IMR-90 (cell line): ENCODE measurements at regions not wholly inside any gene's neighbourhood (a gene's known extent, or its start where the extent isn't known, plus 50 kb on each side); places are given as distances from the start of the nearest gene placed in this dataset.

ENCODE experiments used
- ATAC-seq: fragments of 200-7000 bp; cut with Tn5 transposase; 2 replicates; pipeline ENCODE4 v1.9.1; 2020; ENCODE audit warnings: low read depth, mild to moderate bottlenecking, moderate library complexity
- BruUV-seq: library from RNA; stranded (reverse); fragments of 400-500 nt; replicated peaks from 2 replicates; lab custom pipeline; 2021; lab: Mats Ljungman, UMichigan
- CTCF ChIA-PET: fragments of 300-600 bp; formaldehyde crosslinking; extraction: SDS; loops from one replicate; lab custom pipeline; 2021; ENCODE audit warnings: antibody characterized with exemption; lab: Yijun Ruan, JAX
- POLR2A ChIA-PET: fragments of 300-600 bp; sonication (Branson Sonifier 250); formaldehyde crosslinking; loops from one replicate; lab custom pipeline; 2022; ENCODE audit warnings: antibody characterized with exemption; ENCODE audit not compliant: unreplicated experiment; lab: Charles Lee
- DNase-seq: peaks from one replicate; pipeline ENCODE4 v3.0.0; 2013
- H2AFZ ChIP-seq: replicated peaks from 2 replicates; pipeline ENCODE3; 2013; ENCODE audit warnings: low read length, mild to moderate bottlenecking; ENCODE audit not compliant: poor library complexity
- H2AK5ac ChIP-seq: 2 replicates; pipeline ENCODE4 v1.6.1; 2013; ENCODE audit warnings: low read depth, low read length, inconsistent platforms
- H2AK9ac ChIP-seq: replicated peaks from 2 replicates; pipeline ENCODE3; 2013; ENCODE audit warnings: mild to moderate bottlenecking, low read depth, low read length, moderate library complexity; ENCODE audit not compliant: poor library complexity
- H2BK120ac ChIP-seq: 2 replicates; pipeline ENCODE4 v1.6.1; 2013; ENCODE audit warnings: low read depth, low read length, inconsistent platforms
- H2BK15ac ChIP-seq: 3 replicates; pipeline ENCODE4 v1.6.1; 2013; ENCODE audit warnings: low read depth, low read length, inconsistent platforms
- H2BK20ac ChIP-seq: 2 replicates; pipeline ENCODE4 v1.6.1; 2013; ENCODE audit warnings: low read depth, mild to moderate bottlenecking, inconsistent platforms, low read length, moderate library complexity
- H2BK5ac ChIP-seq: 2 replicates; pipeline ENCODE4 v1.6.1; 2013; ENCODE audit warnings: mild to moderate bottlenecking, low read depth, low read length, inconsistent platforms; ENCODE audit not compliant: poor library complexity, severe bottlenecking
- H3K14ac ChIP-seq: replicated peaks from 2 replicates; pipeline ENCODE4 v1.6.1; 2013; ENCODE audit warnings: low read depth, low read length, inconsistent platforms
- H3K18ac ChIP-seq: 2 replicates; pipeline ENCODE4 v1.6.1; 2013; ENCODE audit warnings: low read depth, low read length, control low read depth
- H3K23ac ChIP-seq: 2 replicates; pipeline ENCODE4 v1.6.1; 2013; ENCODE audit warnings: low read depth, low read length, inconsistent platforms
- H3K27ac ChIP-seq: 2 replicates; pipeline ENCODE4 v1.5.1; 2013; ENCODE audit warnings: mild to moderate bottlenecking, control low read depth, low read length; ENCODE audit not compliant: insufficient read depth
- H3K27me3 ChIP-seq: 2 replicates; pipeline ENCODE4 v1.6.1; 2013; ENCODE audit warnings: low read length; ENCODE audit not compliant: control insufficient read depth, insufficient read depth
- H3K36me3 ChIP-seq: 2 replicates; pipeline ENCODE4 v1.6.1; 2013; ENCODE audit warnings: low read length, mixed read lengths; ENCODE audit not compliant: control insufficient read depth, insufficient read depth
- H3K4ac ChIP-seq: 2 replicates; pipeline ENCODE4 v1.6.1; 2013; ENCODE audit warnings: low read depth, low read length, inconsistent platforms
- H3K4me1 ChIP-seq: 2 replicates; pipeline ENCODE4 v1.6.1; 2013; ENCODE audit warnings: low read length, mixed read lengths; ENCODE audit not compliant: control insufficient read depth, insufficient read depth
- H3K4me2 ChIP-seq: 2 replicates; pipeline ENCODE4 v1.6.1; 2013; ENCODE audit warnings: low read depth, mild to moderate bottlenecking, control low read depth, low read length, moderate library complexity
- H3K4me3 ChIP-seq: 2 replicates; pipeline ENCODE4 v1.5.1; 2013; ENCODE audit warnings: low read depth, mild to moderate bottlenecking, control low read depth, low read length, moderate library complexity; ENCODE audit not compliant: insufficient read depth
- H3K56ac ChIP-seq: 2 replicates; pipeline ENCODE4 v1.6.1; 2013; ENCODE audit warnings: low read length, inconsistent platforms; ENCODE audit not compliant: insufficient read depth; ENCODE audit errors: extremely low read depth
- H3K79me1 ChIP-seq, 2 experiments: 2 replicates each; pipeline ENCODE4 v1.6.1; 2013; ENCODE audit warnings: low read length in 2 of 2, inconsistent platforms in 1 of 2, low read depth in 1 of 2
- H3K9ac ChIP-seq: 2 replicates; pipeline ENCODE4 v1.6.1; 2013; ENCODE audit warnings: low read depth, low read length, control low read depth
- H3K9me1 ChIP-seq: 2 replicates; pipeline ENCODE4 v1.6.1; 2013; ENCODE audit warnings: low read length, inconsistent platforms; ENCODE audit not compliant: insufficient read depth
- H3K9me3 ChIP-seq: 2 replicates; pipeline ENCODE4 v1.6.1; 2013; ENCODE audit warnings: low read length; ENCODE audit not compliant: control insufficient read depth, insufficient read depth
- H4K20me1 ChIP-seq: 2 replicates; pipeline ENCODE4 v1.6.1; 2013; ENCODE audit warnings: low read length, inconsistent platforms; ENCODE audit not compliant: insufficient read depth
- H4K5ac ChIP-seq: 2 replicates; pipeline ENCODE4 v1.6.1; 2013; ENCODE audit warnings: mild to moderate bottlenecking, low read depth, low read length, control low read depth
- H4K8ac ChIP-seq, 2 experiments: 2 replicates each; pipeline ENCODE4 v1.6.1; 2013; ENCODE audit warnings: low read depth in 2 of 2, low read length in 2 of 2, control low read depth in 1 of 2, inconsistent platforms in 1 of 2
- H4K91ac ChIP-seq: 2 replicates; pipeline ENCODE4 v1.6.1; 2013; ENCODE audit warnings: low read depth, low read length, inconsistent platforms; ENCODE audit not compliant: insufficient read depth
- BHLHE40 ChIP-seq: fragments of 150-350 bp; IDR thresholded peaks from 2 replicates; pipeline ENCODE4 v1.6.1; 2016; ENCODE audit warnings: mild to moderate bottlenecking, low read depth, low read length
- CEBPB ChIP-seq: IDR thresholded peaks from 2 replicates; pipeline ENCODE4 v1.6.1; 2012; ENCODE audit warnings: low read depth, low read length, improper control_type of control experiment
- CHD1 ChIP-seq: IDR thresholded peaks from 2 replicates; pipeline ENCODE4 v1.6.1; 2012; ENCODE audit warnings: low read depth, low read length, improper control_type of control experiment
- CTCF ChIP-seq: conservative IDR thresholded peaks from 2 replicates; pipeline ENCODE4 v1.5.1; 2012; ENCODE audit warnings: mild to moderate bottlenecking, low read depth, low read length, improper control_type of control experiment
- ELK1 ChIP-seq: fragments of 150-350 bp; IDR thresholded peaks from 2 replicates; pipeline ENCODE4 v1.6.1; 2016; ENCODE audit warnings: low read depth, mild to moderate bottlenecking, low read length, moderate library complexity, borderline replicate concordance
- FOS ChIP-seq: fragments of 150-350 bp; IDR thresholded peaks from 2 replicates; pipeline ENCODE4 v1.6.1; 2016; ENCODE audit warnings: low read depth, low read length
- MAFK ChIP-seq: IDR thresholded peaks from 2 replicates; pipeline ENCODE4 v1.6.1; 2012; ENCODE audit warnings: low read depth, low read length, improper control_type of control experiment
- MXI1 ChIP-seq: IDR thresholded peaks from 2 replicates; pipeline ENCODE4 v1.6.1; 2012; ENCODE audit warnings: low read depth, mild to moderate bottlenecking, low read length, moderate library complexity, borderline replicate concordance
- NFE2L2 ChIP-seq: fragments of 150-350 bp; IDR thresholded peaks from 2 replicates; pipeline ENCODE4 v1.6.1; 2016; ENCODE audit warnings: low read depth, mild to moderate bottlenecking, low read length
- POLR2A ChIP-seq: IDR thresholded peaks from 2 replicates; pipeline ENCODE4 v1.6.1; 2012; ENCODE audit warnings: mild to moderate bottlenecking, low read depth, low read length
- RAD21 ChIP-seq: IDR thresholded peaks from 2 replicates; pipeline ENCODE4 v1.6.1; 2012; ENCODE audit warnings: low read length, improper control_type of control experiment
- RCOR1 ChIP-seq: IDR thresholded peaks from 2 replicates; pipeline ENCODE4 v1.6.1; 2012; ENCODE audit warnings: mild to moderate bottlenecking, low read length, improper control_type of control experiment; ENCODE audit not compliant: insufficient replicate concordance
- RFX5 ChIP-seq: IDR thresholded peaks from 2 replicates; pipeline ENCODE4 v1.8.0; 2012; ENCODE audit warnings: low read depth, mild to moderate bottlenecking, low read length, moderate library complexity
- SMC3 ChIP-seq: fragments of 150-350 bp; IDR thresholded peaks from 2 replicates; pipeline ENCODE4 v1.6.1; 2016; ENCODE audit warnings: low read depth, mild to moderate bottlenecking, antibody characterized with exemption, low read length, moderate library complexity
- USF2 ChIP-seq: fragments of 150-350 bp; IDR thresholded peaks from 2 replicates; pipeline ENCODE4 v1.6.1; 2017; ENCODE audit warnings: mild to moderate bottlenecking, antibody characterized with exemption, low read length, low read depth
- WGBS, 2 experiments: methylation state at CpG; one replicate each; pipeline versions ENCODE4 v1.1.5 to v1.1.7; 2013; ENCODE audit warnings: missing lambda C conversion rate in 2 of 2; ENCODE audit not compliant: insufficient read length in 1 of 2; ENCODE audit errors: extremely low coverage in 2 of 2; 5-methylcytosine and 5-hydroxymethylcytosine counted together
- dilution Hi-C: fragments of 300-500 bp; cut with HindIII; formaldehyde crosslinking; loops from one replicate; pipeline ENCODE4 v1.14.3; 2018; ENCODE audit warnings: low sequenced_read_pairs; ENCODE audit not compliant: unreplicated experiment
- in situ Hi-C: fragments of 300-500 bp; cut with MboI; formaldehyde crosslinking; loops from 3 replicates; pipeline ENCODE4 v1.14.3; 2019; ENCODE audit warnings: low sequenced_read_pairs, inconsistent platforms, mixed read lengths
- intact Hi-C: fragments of 100-400 bp; cut with micrococcal nuclease; formaldehyde crosslinking; loops from 2 replicates; pipeline ENCODE4 v1.10.0; 2022

GRCh38 chr12:17334784-17335183 is 728.8 kb upstream of the LMO3 start:
- WGBS, 2 experiments = no CpG with 5 or more reads among the region's 3 CpGs
- Histone ChIP-seq H2BK15ac (no peak overlapping the region), H4K8ac (no peak overlapping the region), H3K4ac (no peak overlapping the region), H2AK5ac (no peak overlapping the region), H3K23ac (no peak overlapping the region), H3K9me1 (no peaks in the 10 kb centered on the region), H2BK20ac (no peak overlapping the region), H4K20me1 (no peaks in the 10 kb centered on the region), H3K36me3 (no peaks in the 10 kb centered on the region), H3K9ac (no peak overlapping the region), H3K14ac (no peak overlapping the region), H3K27me3 (no peaks in the 10 kb centered on the region), H2AK9ac (no peak overlapping the region), H3K18ac (no peak overlapping the region), H4K5ac (no peak overlapping the region), H2BK5ac (no peak overlapping the region), H3K4me1 (no peaks in the 10 kb centered on the region), H3K27ac (no peak overlapping the region), H3K4me2 (no peak overlapping the region), H2BK120ac (no peak overlapping the region), H2AFZ (no peak overlapping the region), H4K91ac (no peak overlapping the region), H3K9me3 (no peaks in the 10 kb centered on the region; the same call in 1 of the 2 replicates), H3K4me3 (no peak overlapping the region), H3K79me1 (no peaks in the 10 kb centered on the region), H3K56ac (no peak overlapping the region)
- intact Hi-C loops = no loop called here
- ChIA-PET POLR2A (no interaction called here), CTCF (no interaction called here)
- ATAC-seq (no peak), DNase-seq (no peak)
- BruUV-seq = no TSS peak
- in situ Hi-C loops = no loop called here
- dilution Hi-C loops = no loop called here
- no peak for TF ChIP-seq USF2
- no peak for TF ChIP-seq POLR2A
- no peak for TF ChIP-seq MAFK
- TF ChIP-seq RFX5 = no peak
- TF ChIP-seq MXI1 = no peak
- TF ChIP-seq SMC3 = no peak
- no peak for TF ChIP-seq RCOR1
- no peak for TF ChIP-seq CTCF
- no peak for TF ChIP-seq NFE2L2
- no peak for TF ChIP-seq RAD21
- no peak for TF ChIP-seq CHD1
- no peak for TF ChIP-seq FOS
- no peak for TF ChIP-seq ELK1
- TF ChIP-seq BHLHE40 = no peak
- no peak for TF ChIP-seq CEBPB
